IMR-90 (cell line): ENCODE measurements at regions not wholly inside any gene's neighbourhood (a gene's known extent, or its start where the extent isn't known, plus 50 kb on each side); places are given as distances from the start of the nearest gene placed in this dataset.

Source experiments
- ATAC-seq: fragments of 200-7000 bp; cut with Tn5 transposase; 2 replicates; pipeline ENCODE4 v1.9.1; 2020; ENCODE audit warnings: low read depth, mild to moderate bottlenecking, moderate library complexity
- BruUV-seq: library from RNA; stranded (reverse); fragments of 400-500 nt; replicated peaks from 2 replicates; lab custom pipeline; 2021; lab: Mats Ljungman, UMichigan
- CTCF ChIA-PET: fragments of 300-600 bp; formaldehyde crosslinking; extraction: SDS; loops from one replicate; lab custom pipeline; 2021; ENCODE audit warnings: antibody characterized with exemption; lab: Yijun Ruan, JAX
- POLR2A ChIA-PET: fragments of 300-600 bp; sonication (Branson Sonifier 250); formaldehyde crosslinking; loops from one replicate; lab custom pipeline; 2022; ENCODE audit warnings: antibody characterized with exemption; ENCODE audit not compliant: unreplicated experiment; lab: Charles Lee
- DNase-seq: peaks from one replicate; pipeline ENCODE4 v3.0.0; 2013
- H2AFZ ChIP-seq: replicated peaks from 2 replicates; pipeline ENCODE3; 2013; ENCODE audit warnings: low read length, mild to moderate bottlenecking; ENCODE audit not compliant: poor library complexity
- H2AK5ac ChIP-seq: 2 replicates; pipeline ENCODE4 v1.6.1; 2013; ENCODE audit warnings: low read depth, low read length, inconsistent platforms
- H2AK9ac ChIP-seq: replicated peaks from 2 replicates; pipeline ENCODE3; 2013; ENCODE audit warnings: mild to moderate bottlenecking, low read depth, low read length, moderate library complexity; ENCODE audit not compliant: poor library complexity
- H2BK120ac ChIP-seq: 2 replicates; pipeline ENCODE4 v1.6.1; 2013; ENCODE audit warnings: low read depth, low read length, inconsistent platforms
- H2BK15ac ChIP-seq: 3 replicates; pipeline ENCODE4 v1.6.1; 2013; ENCODE audit warnings: low read depth, low read length, inconsistent platforms
- H2BK20ac ChIP-seq: 2 replicates; pipeline ENCODE4 v1.6.1; 2013; ENCODE audit warnings: low read depth, mild to moderate bottlenecking, inconsistent platforms, low read length, moderate library complexity
- H2BK5ac ChIP-seq: 2 replicates; pipeline ENCODE4 v1.6.1; 2013; ENCODE audit warnings: mild to moderate bottlenecking, low read depth, low read length, inconsistent platforms; ENCODE audit not compliant: poor library complexity, severe bottlenecking
- H3K14ac ChIP-seq: replicated peaks from 2 replicates; pipeline ENCODE4 v1.6.1; 2013; ENCODE audit warnings: low read depth, low read length, inconsistent platforms
- H3K18ac ChIP-seq: 2 replicates; pipeline ENCODE4 v1.6.1; 2013; ENCODE audit warnings: low read depth, low read length, control low read depth
- H3K23ac ChIP-seq: 2 replicates; pipeline ENCODE4 v1.6.1; 2013; ENCODE audit warnings: low read depth, low read length, inconsistent platforms
- H3K27ac ChIP-seq: 2 replicates; pipeline ENCODE4 v1.5.1; 2013; ENCODE audit warnings: mild to moderate bottlenecking, control low read depth, low read length; ENCODE audit not compliant: insufficient read depth
- H3K27me3 ChIP-seq: 2 replicates; pipeline ENCODE4 v1.6.1; 2013; ENCODE audit warnings: low read length; ENCODE audit not compliant: control insufficient read depth, insufficient read depth
- H3K36me3 ChIP-seq: 2 replicates; pipeline ENCODE4 v1.6.1; 2013; ENCODE audit warnings: low read length, mixed read lengths; ENCODE audit not compliant: control insufficient read depth, insufficient read depth
- H3K4ac ChIP-seq: 2 replicates; pipeline ENCODE4 v1.6.1; 2013; ENCODE audit warnings: low read depth, low read length, inconsistent platforms
- H3K4me1 ChIP-seq: 2 replicates; pipeline ENCODE4 v1.6.1; 2013; ENCODE audit warnings: low read length, mixed read lengths; ENCODE audit not compliant: control insufficient read depth, insufficient read depth
- H3K4me2 ChIP-seq: 2 replicates; pipeline ENCODE4 v1.6.1; 2013; ENCODE audit warnings: low read depth, mild to moderate bottlenecking, control low read depth, low read length, moderate library complexity
- H3K4me3 ChIP-seq: 2 replicates; pipeline ENCODE4 v1.5.1; 2013; ENCODE audit warnings: low read depth, mild to moderate bottlenecking, control low read depth, low read length, moderate library complexity; ENCODE audit not compliant: insufficient read depth
- H3K56ac ChIP-seq: 2 replicates; pipeline ENCODE4 v1.6.1; 2013; ENCODE audit warnings: low read length, inconsistent platforms; ENCODE audit not compliant: insufficient read depth; ENCODE audit errors: extremely low read depth
- H3K79me1 ChIP-seq, 2 experiments: 2 replicates each; pipeline ENCODE4 v1.6.1; 2013; ENCODE audit warnings: low read length in 2 of 2, inconsistent platforms in 1 of 2, low read depth in 1 of 2
- H3K9ac ChIP-seq: 2 replicates; pipeline ENCODE4 v1.6.1; 2013; ENCODE audit warnings: low read depth, low read length, control low read depth
- H3K9me1 ChIP-seq: 2 replicates; pipeline ENCODE4 v1.6.1; 2013; ENCODE audit warnings: low read length, inconsistent platforms; ENCODE audit not compliant: insufficient read depth
- H3K9me3 ChIP-seq: 2 replicates; pipeline ENCODE4 v1.6.1; 2013; ENCODE audit warnings: low read length; ENCODE audit not compliant: control insufficient read depth, insufficient read depth
- H4K20me1 ChIP-seq: 2 replicates; pipeline ENCODE4 v1.6.1; 2013; ENCODE audit warnings: low read length, inconsistent platforms; ENCODE audit not compliant: insufficient read depth
- H4K5ac ChIP-seq: 2 replicates; pipeline ENCODE4 v1.6.1; 2013; ENCODE audit warnings: mild to moderate bottlenecking, low read depth, low read length, control low read depth
- H4K8ac ChIP-seq, 2 experiments: 2 replicates each; pipeline ENCODE4 v1.6.1; 2013; ENCODE audit warnings: low read depth in 2 of 2, low read length in 2 of 2, control low read depth in 1 of 2, inconsistent platforms in 1 of 2
- H4K91ac ChIP-seq: 2 replicates; pipeline ENCODE4 v1.6.1; 2013; ENCODE audit warnings: low read depth, low read length, inconsistent platforms; ENCODE audit not compliant: insufficient read depth
- CEBPB ChIP-seq: IDR thresholded peaks from 2 replicates; pipeline ENCODE4 v1.6.1; 2012; ENCODE audit warnings: low read depth, low read length, improper control_type of control experiment
- CTCF ChIP-seq: conservative IDR thresholded peaks from 2 replicates; pipeline ENCODE4 v1.5.1; 2012; ENCODE audit warnings: mild to moderate bottlenecking, low read depth, low read length, improper control_type of control experiment
- FOS ChIP-seq: fragments of 150-350 bp; IDR thresholded peaks from 2 replicates; pipeline ENCODE4 v1.6.1; 2016; ENCODE audit warnings: low read depth, low read length
- MXI1 ChIP-seq: IDR thresholded peaks from 2 replicates; pipeline ENCODE4 v1.6.1; 2012; ENCODE audit warnings: low read depth, mild to moderate bottlenecking, low read length, moderate library complexity, borderline replicate concordance
- POLR2A ChIP-seq: IDR thresholded peaks from 2 replicates; pipeline ENCODE4 v1.6.1; 2012; ENCODE audit warnings: mild to moderate bottlenecking, low read depth, low read length
- RAD21 ChIP-seq: IDR thresholded peaks from 2 replicates; pipeline ENCODE4 v1.6.1; 2012; ENCODE audit warnings: low read length, improper control_type of control experiment
- RFX5 ChIP-seq: IDR thresholded peaks from 2 replicates; pipeline ENCODE4 v1.8.0; 2012; ENCODE audit warnings: low read depth, mild to moderate bottlenecking, low read length, moderate library complexity
- SMC3 ChIP-seq: fragments of 150-350 bp; IDR thresholded peaks from 2 replicates; pipeline ENCODE4 v1.6.1; 2016; ENCODE audit warnings: low read depth, mild to moderate bottlenecking, antibody characterized with exemption, low read length, moderate library complexity
- USF2 ChIP-seq: fragments of 150-350 bp; IDR thresholded peaks from 2 replicates; pipeline ENCODE4 v1.6.1; 2017; ENCODE audit warnings: mild to moderate bottlenecking, antibody characterized with exemption, low read length, low read depth
- WGBS, 2 experiments: methylation state at CpG; one replicate each; pipeline versions ENCODE4 v1.1.5 to v1.1.7; 2013; ENCODE audit warnings: missing lambda C conversion rate in 2 of 2; ENCODE audit not compliant: insufficient read length in 1 of 2; ENCODE audit errors: extremely low coverage in 2 of 2; 5-methylcytosine and 5-hydroxymethylcytosine counted together
- dilution Hi-C: fragments of 300-500 bp; cut with HindIII; formaldehyde crosslinking; loops from one replicate; pipeline ENCODE4 v1.14.3; 2018; ENCODE audit warnings: low sequenced_read_pairs; ENCODE audit not compliant: unreplicated experiment
- in situ Hi-C: fragments of 300-500 bp; cut with MboI; formaldehyde crosslinking; loops from 3 replicates; pipeline ENCODE4 v1.14.3; 2019; ENCODE audit warnings: low sequenced_read_pairs, inconsistent platforms, mixed read lengths
- intact Hi-C: fragments of 100-400 bp; cut with micrococcal nuclease; formaldehyde crosslinking; loops from 2 replicates; pipeline ENCODE4 v1.10.0; 2022

DNA sequence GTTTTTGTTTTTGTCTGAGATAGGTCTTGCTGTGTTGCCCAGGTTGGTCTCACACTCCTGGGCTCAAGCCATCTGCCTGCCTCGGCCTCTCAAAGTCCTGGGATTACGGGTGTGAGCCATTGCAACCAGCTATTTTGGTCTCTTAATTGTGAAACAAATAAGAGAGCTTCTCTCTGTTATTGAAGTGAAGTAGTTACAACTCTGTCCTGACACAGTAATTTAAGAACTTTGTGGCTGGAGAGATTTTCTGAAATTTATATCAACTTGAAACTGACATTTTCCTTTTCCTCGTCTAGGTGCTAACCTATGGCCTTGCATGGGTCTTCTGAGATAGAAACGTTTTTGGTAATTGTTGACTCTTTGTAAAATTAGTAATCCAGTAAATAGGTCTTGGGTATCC lies 122.1 kb upstream of the DOK5 start:
- no TSS peak for BruUV-seq
- Histone ChIP-seq H4K8ac (no peak overlapping the region), H2BK5ac (no peak overlapping the region), H4K91ac (no peak overlapping the region), H3K9ac (no peak overlapping the region), H2AFZ (no peak overlapping the region), H3K14ac (no peak overlapping the region), H3K9me1 (no peaks in the 10 kb centered on the region), H3K79me1 (no peaks in the 10 kb centered on the region), H3K23ac (no peak overlapping the region), H3K27ac (no peak overlapping the region), H3K18ac (no peak overlapping the region), H4K20me1 (no peaks in the 10 kb centered on the region), H2AK5ac (no peak overlapping the region), H3K4ac (no peak overlapping the region), H2AK9ac (no peak overlapping the region), H2BK120ac (no peak overlapping the region), H2BK15ac (no peak overlapping the region), H3K27me3 (no peaks in the 10 kb centered on the region), H4K5ac (no peak overlapping the region), H3K4me1 (peaks cover 2% of the 10 kb centered on the region; the same call in 1 of the 2 replicates), H2BK20ac (no peak overlapping the region), H3K9me3 (no peaks in the 10 kb centered on the region), H3K4me2 (no peak overlapping the region), H3K36me3 (no peaks in the 10 kb centered on the region), H3K4me3 (no peak overlapping the region), H3K56ac (no peak overlapping the region)
- DNase-seq, result no peak
- no CpG with 5 or more reads among the region's 4 CpGs for WGBS, 2 experiments
- no peak for ATAC-seq
- no peak for TF ChIP-seq FOS
- no peak for TF ChIP-seq SMC3
- TF ChIP-seq RFX5, result no peak
- TF ChIP-seq MXI1, result no peak
- no peak for TF ChIP-seq CTCF
- TF ChIP-seq CEBPB, result no peak
- TF ChIP-seq RAD21, result no peak
- no peak for TF ChIP-seq USF2
- TF ChIP-seq POLR2A, result no peak
- intact Hi-C loops (no loop called here), in situ Hi-C loops (no loop called here), dilution Hi-C loops (no loop called here)
- ChIA-PET POLR2A (no interaction called here), CTCF (no interaction called here)
